ENCODE measurements at regions not wholly inside any gene's neighbourhood (a gene's known extent, or its start where the extent isn't known, plus 50 kb on each side); places are given as distances from the start of the nearest gene placed in this dataset.
A peak's percentile ranks its signal among the peaks of the same experiment; 100 is the strongest.

GRCh38 chr5:89263846-89264245, 380.9 kb upstream of the MEF2C start:
- Histone ChIP-seq H3F3A (ENCODE audit: low read length, unreplicated experiment) (no peaks in the 10 kb centered on the region), H3K4me1 (ENCODE audit: insufficient read depth, low read length) (peaks cover 17% of the 10 kb centered on the region), H3K4me3 (ENCODE audit: low read length) (no peak overlapping the region), H3K9me3 (ENCODE audit: low read length) (no peaks in the 10 kb centered on the region), H3K36me3 (ENCODE audit: low read depth, low read length) (no peaks in the 10 kb centered on the region), H3K27me3 (ENCODE audit: low read length) (no peaks in the 10 kb centered on the region), H2AFZ (ENCODE audit: low read length) (no peak overlapping the region), H3K27ac (ENCODE audit: low read length) (no peak overlapping the region), H3K9ac (ENCODE audit: low read length) (no peak overlapping the region), H3K4me2 (ENCODE audit: low read length) (no peak overlapping the region), H3K79me2 (ENCODE audit: low read length) (no peaks in the 10 kb centered on the region), H4K20me1 (ENCODE audit: low read length) (no peaks in the 10 kb centered on the region), H3K9me2 (replicated peaks; ENCODE audit: low read length) (no peaks in the 10 kb centered on the region)
- intact Hi-C loops (cut with micrococcal nuclease) = no loop called here
- BruUV-seq (replicated peaks) = no TSS peak
- CTCF ChIA-PET = no interaction called here
- ATAC-seq (no peak), DNase-seq (no peak)
- TF ChIP-seq EZH2phosphoT487 (IDR thresholded peaks at IDR 0.05; ENCODE audit: borderline replicate concordance, low read length) (no peak), EZH2 (IDR thresholded peaks at IDR 0.05; ENCODE audit: low read length, unreplicated experiment) (no peak), CTCF (conservative IDR thresholded peaks at IDR 0.05; ENCODE audit: low read depth, low read length) (no peak)
- POLR2A ChIA-PET (ENCODE audit: unreplicated experiment) = interaction anchor here (0.6 kb wide), 1 partner anchor 1146 kb away, joined by 6 read pairs; the partner anchor contains the start of gene CETN3

GRCh38 chr5:89262030-89262429, 379.0 kb upstream of the MEF2C start:
- ATAC-seq (no peak), DNase-seq (no peak)
- no peak overlapping the region for H3K9ac ChIP-seq (ENCODE audit: low read length)
- no peak overlapping the region for H3K27ac ChIP-seq (ENCODE audit: low read length)
- TF ChIP-seq EZH2phosphoT487 (IDR thresholded peaks at IDR 0.05; ENCODE audit: borderline replicate concordance, low read length) (no peak), EZH2 (IDR thresholded peaks at IDR 0.05; ENCODE audit: low read length, unreplicated experiment) (no peak), CTCF (conservative IDR thresholded peaks at IDR 0.05; ENCODE audit: low read depth, low read length) (no peak)
- H3K9me2 ChIP-seq (replicated peaks; ENCODE audit: low read length) = no peaks in the 10 kb centered on the region
- CTCF ChIA-PET = no interaction called here
- H3K4me2 ChIP-seq (ENCODE audit: low read length) = no peak overlapping the region
- H4K20me1 ChIP-seq (ENCODE audit: low read length) = no peaks in the 10 kb centered on the region
- BruUV-seq (replicated peaks) = no TSS peak
- H3F3A ChIP-seq (ENCODE audit: low read length, unreplicated experiment) = no peaks in the 10 kb centered on the region
- H2AFZ ChIP-seq (ENCODE audit: low read length) = no peak overlapping the region
- no peaks in the 10 kb centered on the region for H3K36me3 ChIP-seq (ENCODE audit: low read depth, low read length)
- POLR2A ChIA-PET (ENCODE audit: unreplicated experiment) = no interaction called here
- peaks cover 17% of the 10 kb centered on the region for H3K4me1 ChIP-seq (ENCODE audit: insufficient read depth, low read length)
- intact Hi-C loops (cut with micrococcal nuclease) = no loop called here
- H3K79me2 ChIP-seq (ENCODE audit: low read length) = no peaks in the 10 kb centered on the region
- H3K4me3 ChIP-seq (ENCODE audit: low read length) = no peak overlapping the region
- no peaks in the 10 kb centered on the region for H3K27me3 ChIP-seq (ENCODE audit: low read length)
- H3K9me3 ChIP-seq (ENCODE audit: low read length) = no peaks in the 10 kb centered on the region

- TF ChIP-seq EZH2phosphoT487 (IDR thresholded peaks at IDR 0.05; ENCODE audit: borderline replicate concordance, low read length) (no peak), CTCF (conservative IDR thresholded peaks at IDR 0.05; ENCODE audit: low read depth, low read length) (peak; percentile 37; the same call in 1 of the 2 replicates)
- CTCF ChIA-PET = no interaction called here
- no peaks in the 10 kb centered on the region for H3K36me3 ChIP-seq (ENCODE audit: low read depth, low read length)
- no peak overlapping the region for H3K4me2 ChIP-seq (ENCODE audit: low read length)
- ATAC-seq (no peak), DNase-seq (no peak)
- H3F3A ChIP-seq (ENCODE audit: low read length, unreplicated experiment) = no peaks in the 10 kb centered on the region
- BruUV-seq (replicated peaks) = no TSS peak
- H3K4me3 ChIP-seq (ENCODE audit: low read length) = no peak overlapping the region
- no peaks in the 10 kb centered on the region for H4K20me1 ChIP-seq (ENCODE audit: low read length)
- peaks cover 10% of the 10 kb centered on the region for H3K4me1 ChIP-seq (ENCODE audit: insufficient read depth, low read length)
- POLR2A ChIA-PET (ENCODE audit: unreplicated experiment) = no interaction called here
- no peaks in the 10 kb centered on the region for H3K27me3 ChIP-seq (ENCODE audit: low read length)
- H3K79me2 ChIP-seq (ENCODE audit: low read length) = no peaks in the 10 kb centered on the region
- intact Hi-C loops (cut with micrococcal nuclease) = no loop called here
- H3K9me2 ChIP-seq (replicated peaks; ENCODE audit: low read length) = no peaks in the 10 kb centered on the region
- H2AFZ ChIP-seq (ENCODE audit: low read length) = no peak overlapping the region
- H3K27ac ChIP-seq (ENCODE audit: low read length) = no peak overlapping the region
- no peak overlapping the region for H3K9ac ChIP-seq (ENCODE audit: low read length)
- no peaks in the 10 kb centered on the region for H3K9me3 ChIP-seq (ENCODE audit: low read length)
These were observed 377.3 kb upstream of the MEF2C start for GRCh38 chr5:89260254-89260653.

Measured in PC-3 (cell line).